ENCODE measurements at regions not wholly inside any gene's neighbourhood (a gene's known extent, or its start where the extent isn't known, plus 50 kb on each side); places are given as distances from the start of the nearest gene placed in this dataset.

GRCh38 chr4:111770514-111770913 lies 374.7 kb upstream of the FAM241A start:
- POLR2A ChIA-PET = no interaction called here
- no peak for DNase-seq (ENCODE audit: extremely low spot score)
- no peak for TF ChIP-seq CTCF (IDR thresholded peaks at IDR 0.05; ENCODE audit: control extremely low read depth, extremely low read depth, low read depth, missing control alignments)
- CTCF ChIA-PET = interaction anchor here (1.0 to 1.2 kb wide), 4 partner anchors 9 to 87 kb away, joined by 3 to 5 read pairs (median 3); no protein-coding TSS in a partner anchor

- ChIA-PET POLR2A (no interaction called here), CTCF (interaction anchor here (1.0 to 1.3 kb wide), 3 partner anchors 9 to 58 kb away, joined by 3 read pairs; no protein-coding TSS in a partner anchor)
- TF ChIP-seq CTCF (IDR thresholded peaks at IDR 0.05; ENCODE audit: control extremely low read depth, extremely low read depth, low read depth, missing control alignments) = no peak
- no peak for DNase-seq (ENCODE audit: extremely low spot score)
Measured at GRCh38 chr4:111773858-111774257, 371.4 kb upstream of the FAM241A start.

GRCh38 chr4:111775556-111776297 lies 369.5 kb upstream of the FAM241A start:
- ChIA-PET CTCF (no interaction called here), POLR2A (no interaction called here)
- no peak for DNase-seq (ENCODE audit: extremely low spot score)
- TF ChIP-seq CTCF (IDR thresholded peaks at IDR 0.05; ENCODE audit: control extremely low read depth, extremely low read depth, low read depth, missing control alignments) = no peak

GRCh38 chr4:111776561-111776960 lies 368.7 kb upstream of the FAM241A start:
- no peak for DNase-seq (ENCODE audit: extremely low spot score)
- ChIA-PET CTCF (interaction anchor here (1.3 kb wide), 1 partner anchor 27 kb away, joined by 3 read pairs; no protein-coding TSS in a partner anchor), POLR2A (no interaction called here)
- TF ChIP-seq CTCF (IDR thresholded peaks at IDR 0.05; ENCODE audit: control extremely low read depth, extremely low read depth, low read depth, missing control alignments) = no peak

- no peak for TF ChIP-seq CTCF (IDR thresholded peaks at IDR 0.05; ENCODE audit: control extremely low read depth, extremely low read depth, low read depth, missing control alignments)
- ChIA-PET POLR2A (no interaction called here), CTCF (interaction anchor here (1.2 to 2.4 kb wide), 2 partner anchors 8 to 28 kb away, joined by 4 to 5 read pairs; no protein-coding TSS in a partner anchor)
- no peak for DNase-seq (ENCODE audit: extremely low spot score)
Measured at GRCh38 chr4:111778543-111778942, 366.7 kb upstream of the FAM241A start.

GRCh38 chr4:111780965-111781364 lies 364.3 kb upstream of the FAM241A start:
- POLR2A ChIA-PET = no interaction called here
- CTCF ChIA-PET = interaction anchor here (2.4 kb wide), 1 partner anchor 11 kb away, joined by 5 read pairs; no protein-coding TSS in a partner anchor
- TF ChIP-seq CTCF (IDR thresholded peaks at IDR 0.05; ENCODE audit: control extremely low read depth, extremely low read depth, low read depth, missing control alignments) = no peak
- DNase-seq (ENCODE audit: extremely low spot score) = no peak
